Mesodermal cell (in vitro differentiated cells): ENCODE measurements at regions not wholly inside any gene's neighbourhood (a gene's known extent, or its start where the extent isn't known, plus 50 kb on each side); places are given as distances from the start of the nearest gene placed in this dataset.

Experiments used
- H3K27ac ChIP-seq: 2 replicates; pipeline ENCODE4 v1.7.0; 2013; ENCODE audit warnings: mild to moderate bottlenecking, low read depth, low read length, moderate library complexity; ENCODE audit not compliant: severe bottlenecking
- H3K36me3 ChIP-seq: 2 replicates; pipeline ENCODE4 v1.7.1; 2013; ENCODE audit warnings: mild to moderate bottlenecking, low read length, moderate library complexity; ENCODE audit not compliant: control insufficient read depth, insufficient read depth
- H3K4me1 ChIP-seq: one replicate; pipeline ENCODE4 v1.7.1; 2013; ENCODE audit warnings: mild to moderate bottlenecking, low read length; ENCODE audit not compliant: insufficient read depth, control insufficient read depth, poor library complexity, severe bottlenecking
- H3K4me3 ChIP-seq: 2 replicates; pipeline ENCODE4 v1.7.0; 2013; ENCODE audit warnings: low read length, control low read depth, mild to moderate bottlenecking; ENCODE audit not compliant: insufficient read depth, poor library complexity, severe bottlenecking; ENCODE audit errors: extremely low read depth
- H3K9me3 ChIP-seq: 2 replicates; pipeline ENCODE4 v1.7.1; 2013; ENCODE audit warnings: mild to moderate bottlenecking, low read length, moderate library complexity; ENCODE audit not compliant: control insufficient read depth
- WGBS, 2 experiments: methylation state at CpG; one replicate each; pipeline ENCODE4 v1.1.5; 2013; ENCODE audit warnings: missing lambda C conversion rate in 2 of 2; ENCODE audit not compliant: insufficient coverage in 2 of 2; 5-methylcytosine and 5-hydroxymethylcytosine counted together

- Histone ChIP-seq H3K27ac (no peak overlapping the region), H3K36me3 (no peaks in the 10 kb centered on the region), H3K9me3 (no peaks in the 10 kb centered on the region), H3K4me3 (no peak overlapping the region), H3K4me1 (no peaks in the 10 kb centered on the region)
- whole genome bisulfite sequencing, 2 experiments = 94% methylated on average over 2 of the region's 2 CpGs; no CpG with 5 or more reads in 1 of the 2 experiments
Measured at GRCh38 chr5:35364350-35364749, 134.1 kb upstream of the PRLR start.

- H3K4me1 ChIP-seq = no peaks in the 10 kb centered on the region
- H3K36me3 ChIP-seq = no peaks in the 10 kb centered on the region
- 76 to 87% methylated on average over 3 of the region's 4 CpGs for WGBS, 2 experiments
- no peak overlapping the region for H3K4me3 ChIP-seq
- H3K9me3 ChIP-seq = no peaks in the 10 kb centered on the region
- H3K27ac ChIP-seq = no peak overlapping the region
Measured at GRCh38 chr5:35363387-35363965, 133.2 kb upstream of the PRLR start.

- 100% methylated on average over 2 of the region's 2 CpGs; no CpG with 5 or more reads in 1 of the 2 experiments for WGBS, 2 experiments
- H3K9me3 ChIP-seq = no peaks in the 10 kb centered on the region
- H3K27ac ChIP-seq = no peak overlapping the region
- H3K36me3 ChIP-seq = no peaks in the 10 kb centered on the region
- H3K4me1 ChIP-seq = no peaks in the 10 kb centered on the region
- H3K4me3 ChIP-seq = no peak overlapping the region
Measured at GRCh38 chr5:35362772-35363171, 132.5 kb upstream of the PRLR start.

GRCh38 chr5:35360671-35361070, 130.4 kb upstream of the PRLR start:
- WGBS, 2 experiments = 78 to 92% methylated on average over 1 to 2 of the region's 3 CpGs
- no peaks in the 10 kb centered on the region for H3K9me3 ChIP-seq
- no peak overlapping the region for H3K4me3 ChIP-seq
- H3K4me1 ChIP-seq = no peaks in the 10 kb centered on the region
- no peak overlapping the region for H3K27ac ChIP-seq
- H3K36me3 ChIP-seq = no peaks in the 10 kb centered on the region

- Histone ChIP-seq H3K4me1 (no peaks in the 10 kb centered on the region), H3K27ac (no peak overlapping the region), H3K36me3 (no peaks in the 10 kb centered on the region), H3K9me3 (no peaks in the 10 kb centered on the region), H3K4me3 (no peak overlapping the region)
- 100% methylated on average over 1 of the region's 1 CpG; no CpG with 5 or more reads in 1 of the 2 experiments for WGBS, 2 experiments
Measured at GRCh38 chr5:35359859-35360258, 129.6 kb upstream of the PRLR start.

- WGBS, 2 experiments = 60 to 100% methylated on average over 1 to 2 of the region's 3 CpGs
- Histone ChIP-seq H3K4me1 (no peaks in the 10 kb centered on the region), H3K4me3 (no peak overlapping the region), H3K9me3 (no peaks in the 10 kb centered on the region), H3K36me3 (no peaks in the 10 kb centered on the region), H3K27ac (no peak overlapping the region)
Measured at GRCh38 chr5:35357973-35358372, 127.7 kb upstream of the PRLR start.

- Histone ChIP-seq H3K4me1 (no peaks in the 10 kb centered on the region), H3K9me3 (no peaks in the 10 kb centered on the region), H3K36me3 (no peaks in the 10 kb centered on the region), H3K27ac (no peak overlapping the region), H3K4me3 (no peak overlapping the region)
- 95 to 100% methylated on average over 1 to 3 of the region's 4 CpGs for WGBS, 2 experiments
Measured at GRCh38 chr5:35356725-35357124, 126.4 kb upstream of the PRLR start.

- Histone ChIP-seq H3K9me3 (no peaks in the 10 kb centered on the region), H3K36me3 (no peaks in the 10 kb centered on the region), H3K27ac (peak overlapping the region; percentile 53), H3K4me1 (no peaks in the 10 kb centered on the region), H3K4me3 (no peak overlapping the region)
- WGBS, 2 experiments = 49 to 82% methylated on average over 2 to 3 of the region's 3 CpGs
Measured at GRCh38 chr5:35354751-35355150, 124.5 kb upstream of the PRLR start.

- H3K36me3 ChIP-seq = no peaks in the 10 kb centered on the region
- no peak overlapping the region for H3K27ac ChIP-seq
- H3K4me1 ChIP-seq = no peaks in the 10 kb centered on the region
- no peak overlapping the region for H3K4me3 ChIP-seq
- no peaks in the 10 kb centered on the region for H3K9me3 ChIP-seq
- 63 to 100% methylated on average over 1 of the region's 1 CpG for WGBS, 2 experiments
Measured at GRCh38 chr5:35345222-35345621, 114.9 kb upstream of the PRLR start.

- Histone ChIP-seq H3K4me3 (no peak overlapping the region), H3K9me3 (no peaks in the 10 kb centered on the region), H3K36me3 (no peaks in the 10 kb centered on the region), H3K27ac (no peak overlapping the region), H3K4me1 (no peaks in the 10 kb centered on the region)
Measured at GRCh38 chr5:35342664-35343063, 112.4 kb upstream of the PRLR start.

- no peaks in the 10 kb centered on the region for H3K9me3 ChIP-seq
- WGBS, 2 experiments = no CpG with 5 or more reads among the region's 1 CpG
- H3K27ac ChIP-seq = no peak overlapping the region
- no peaks in the 10 kb centered on the region for H3K4me1 ChIP-seq
- no peak overlapping the region for H3K4me3 ChIP-seq
- H3K36me3 ChIP-seq = no peaks in the 10 kb centered on the region
Measured at GRCh38 chr5:35341189-35341588, 110.9 kb upstream of the PRLR start.
